ENCODE measurements at regions not wholly inside any gene's neighbourhood (a gene's known extent, or its start where the extent isn't known, plus 50 kb on each side); places are given as distances from the start of the nearest gene placed in this dataset.
"Not testable (repeated sequence)": the region's sequence is repeated elsewhere in the genome, so short reads cannot be mapped to it uniquely, and the experiment has no call there.

DNA sequence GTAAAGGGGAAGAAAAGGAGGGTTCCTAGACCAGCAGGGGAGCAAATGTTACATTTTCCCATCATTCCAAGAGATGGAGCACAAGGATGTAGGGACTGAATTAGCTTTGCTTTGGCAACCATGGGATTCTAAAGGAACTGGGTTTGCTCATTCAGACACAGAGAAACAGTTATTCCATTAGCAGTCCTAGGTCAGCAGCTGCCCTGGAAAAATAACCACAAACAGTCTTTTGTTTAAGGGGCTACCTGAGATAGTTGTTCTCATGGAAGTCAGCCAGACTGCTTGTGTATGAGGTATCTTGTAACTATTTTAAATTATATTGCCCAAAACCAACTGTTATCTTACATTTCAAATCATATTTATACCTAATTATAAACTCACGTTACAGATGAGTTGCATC lies 58.4 kb upstream of the VCAM1 start:
- no peak for DNase-seq (ENCODE audit: low read depth, low spot score)
- H3K9me3 ChIP-seq (ENCODE audit: control insufficient read depth, low read depth, low read length), result no peaks in the 10 kb centered on the region
- H3K36me3 ChIP-seq (ENCODE audit: control insufficient read depth in 2 of 2, extremely low read depth in 1 of 2, insufficient read depth in 2 of 2, low read length in 2 of 2), result no peaks in the 10 kb centered on the region
- no peaks in the 10 kb centered on the region for H3K79me2 ChIP-seq (ENCODE audit: control insufficient read depth, insufficient read depth, low read length)
- H2AFZ ChIP-seq (ENCODE audit: control insufficient read depth, low read length), result no peak overlapping the region
- TF ChIP-seq, protein P1, sequence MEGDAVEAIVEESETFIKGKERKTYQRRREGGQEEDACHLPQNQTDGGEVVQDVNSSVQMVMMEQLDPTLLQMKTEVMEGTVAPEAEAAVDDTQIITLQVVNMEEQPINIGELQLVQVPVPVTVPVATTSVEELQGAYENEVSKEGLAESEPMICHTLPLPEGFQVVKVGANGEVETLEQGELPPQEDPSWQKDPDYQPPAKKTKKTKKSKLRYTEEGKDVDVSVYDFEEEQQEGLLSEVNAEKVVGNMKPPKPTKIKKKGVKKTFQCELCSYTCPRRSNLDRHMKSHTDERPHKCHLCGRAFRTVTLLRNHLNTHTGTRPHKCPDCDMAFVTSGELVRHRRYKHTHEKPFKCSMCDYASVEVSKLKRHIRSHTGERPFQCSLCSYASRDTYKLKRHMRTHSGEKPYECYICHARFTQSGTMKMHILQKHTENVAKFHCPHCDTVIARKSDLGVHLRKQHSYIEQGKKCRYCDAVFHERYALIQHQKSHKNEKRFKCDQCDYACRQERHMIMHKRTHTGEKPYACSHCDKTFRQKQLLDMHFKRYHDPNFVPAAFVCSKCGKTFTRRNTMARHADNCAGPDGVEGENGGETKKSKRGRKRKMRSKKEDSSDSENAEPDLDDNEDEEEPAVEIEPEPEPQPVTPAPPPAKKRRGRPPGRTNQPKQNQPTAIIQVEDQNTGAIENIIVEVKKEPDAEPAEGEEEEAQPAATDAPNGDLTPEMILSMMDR (optimal IDR thresholded peaks at IDR 0.05 in 1 of 3, IDR thresholded peaks at IDR 0.05 in 1 of 3, conservative IDR thresholded peaks at IDR 0.05 in 1 of 3; ENCODE audit: extremely low read depth in 1 of 3, insufficient read depth in 2 of 3, low read length in 3 of 3), result no peak
- TF ChIP-seq EZH2 (IDR thresholded peaks at IDR 0.05; ENCODE audit: low read length), result no peak
- no peaks in the 10 kb centered on the region for H3K9me1 ChIP-seq (ENCODE audit: control insufficient read depth, extremely low read depth, insufficient read depth, low read length)
- dilution Hi-C loops (cut with MboI; ENCODE audit: extremely low pct_ligation_motif_present, low sequenced_read_pairs), result no loop called here
- no peak overlapping the region for H3K4me3 ChIP-seq (ENCODE audit: control insufficient read depth in 2 of 3, extremely low read depth in 1 of 3, insufficient read depth in 2 of 3, low read depth in 1 of 3, low read length in 3 of 3)
- H3K4me1 ChIP-seq (ENCODE audit: control insufficient read depth, extremely low read depth, insufficient read depth, low read length), result no peaks in the 10 kb centered on the region
- H4K20me1 ChIP-seq (ENCODE audit: control insufficient read depth, extremely low read depth, insufficient read depth, low read length), result no peaks in the 10 kb centered on the region
- H3K27ac ChIP-seq (ENCODE audit: control insufficient read depth, insufficient read depth, low read length), result no peak overlapping the region
- H3K27me3 ChIP-seq (ENCODE audit: control insufficient read depth, extremely low read depth, insufficient read depth, low read length), result no peaks in the 10 kb centered on the region
- no peak overlapping the region for H3K4me2 ChIP-seq (ENCODE audit: control insufficient read depth, extremely low read depth, insufficient read depth, low read depth, low read length)
- no peak for FAIRE-seq
- H3K9ac ChIP-seq (ENCODE audit: control insufficient read depth, extremely low read depth, insufficient read depth, low read length), result no peak overlapping the region

DNA sequence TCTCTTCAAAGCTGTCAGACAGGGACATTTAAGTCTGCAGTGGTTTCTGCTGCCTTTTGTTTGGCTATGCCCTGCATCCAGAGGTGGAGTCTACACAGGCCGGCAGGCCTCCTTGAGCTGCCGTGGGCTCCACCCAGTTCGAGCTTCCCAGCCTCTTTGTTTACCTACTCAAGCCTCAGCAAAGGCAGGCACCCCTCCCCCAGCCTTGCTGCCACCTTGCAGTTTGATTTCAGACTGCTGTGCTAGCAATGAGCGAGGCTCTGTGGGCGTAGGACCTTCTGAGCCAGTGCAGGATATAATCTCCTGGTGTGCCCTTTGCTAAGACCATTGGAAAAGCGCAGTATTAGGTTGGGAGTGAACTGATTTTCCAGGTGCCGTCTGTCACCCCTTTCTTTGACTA lies 51.0 kb upstream of the VCAM1 start:
- H3K4me3 ChIP-seq (ENCODE audit: control insufficient read depth in 2 of 3, extremely low read depth in 1 of 3, insufficient read depth in 2 of 3, low read depth in 1 of 3, low read length in 3 of 3); H3K36me3 ChIP-seq (ENCODE audit: control insufficient read depth in 2 of 2, extremely low read depth in 1 of 2, insufficient read depth in 2 of 2, low read length in 2 of 2); DNase-seq (ENCODE audit: low read depth, low spot score); H3K27ac ChIP-seq (ENCODE audit: control insufficient read depth, insufficient read depth, low read length); H3K27me3 ChIP-seq (ENCODE audit: control insufficient read depth, extremely low read depth, insufficient read depth, low read length); H3K4me2 ChIP-seq (ENCODE audit: control insufficient read depth, extremely low read depth, insufficient read depth, low read depth, low read length); H3K4me1 ChIP-seq (ENCODE audit: control insufficient read depth, extremely low read depth, insufficient read depth, low read length); H2AFZ ChIP-seq (ENCODE audit: control insufficient read depth, low read length); H3K79me2 ChIP-seq (ENCODE audit: control insufficient read depth, insufficient read depth, low read length); H3K9ac ChIP-seq (ENCODE audit: control insufficient read depth, extremely low read depth, insufficient read depth, low read length); FAIRE-seq; H3K9me3 ChIP-seq (ENCODE audit: control insufficient read depth, low read depth, low read length); H4K20me1 ChIP-seq (ENCODE audit: control insufficient read depth, extremely low read depth, insufficient read depth, low read length); H3K9me1 ChIP-seq (ENCODE audit: control insufficient read depth, extremely low read depth, insufficient read depth, low read length); dilution Hi-C loops (cut with MboI; ENCODE audit: extremely low pct_ligation_motif_present, low sequenced_read_pairs): not testable (repeated sequence)

All from keratinocyte (primary cell).